ENCODE measurements at regions not wholly inside any gene's neighbourhood (a gene's known extent, or its start where the extent isn't known, plus 50 kb on each side); places are given as distances from the start of the nearest gene placed in this dataset.
"Not testable (repeated sequence)": the region's sequence is repeated elsewhere in the genome, so short reads cannot be mapped to it uniquely, and the experiment has no call there.

DNA sequence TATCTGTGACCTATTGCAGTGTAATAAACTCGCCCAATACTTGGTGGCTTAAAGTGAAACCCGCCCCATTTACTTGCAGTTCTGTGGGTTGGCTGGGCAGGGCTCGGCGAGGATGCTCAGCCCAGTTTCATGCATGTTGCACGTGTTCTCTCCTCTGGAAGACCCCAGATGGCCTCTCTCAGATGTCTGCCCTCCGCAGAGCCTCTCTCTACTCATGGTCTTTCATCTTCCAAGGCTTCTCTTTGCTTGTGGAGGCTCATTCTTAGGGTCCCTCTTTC, 251.4 kb downstream of the SOD2 start:
- no peak for DNase-seq (ENCODE audit: low read depth in 2 of 2)

GRCh38 chr6:159440911-159441703, 251.9 kb downstream of the SOD2 start:
- no peak for DNase-seq (ENCODE audit: low read depth in 2 of 2)

- no peak for DNase-seq (ENCODE audit: low read depth in 2 of 2)
Observed at GRCh38 chr6:159440349-159440748, 252.7 kb downstream of the SOD2 start.

DNA sequence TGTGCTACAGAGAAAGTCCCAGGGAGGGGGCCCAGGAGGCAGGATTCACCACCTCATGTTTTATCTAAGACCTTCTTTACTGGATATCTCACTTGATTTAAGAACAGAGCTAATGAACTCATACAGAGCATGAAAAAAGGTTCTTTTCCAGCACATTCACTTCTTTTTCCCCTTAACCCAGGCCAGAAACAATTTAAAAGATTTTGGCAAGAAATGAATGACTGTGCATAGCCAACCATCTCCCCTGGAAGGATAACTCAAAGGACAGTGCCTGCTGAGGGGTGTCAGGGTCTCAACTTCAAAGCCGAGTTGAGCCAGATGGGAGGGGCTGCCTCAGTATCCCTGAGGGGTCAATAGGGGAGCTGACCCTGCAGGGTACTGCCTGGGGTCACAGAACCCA, 253.4 kb downstream of the SOD2 start:
- no peak for DNase-seq (ENCODE audit: low read depth in 2 of 2)

DNA sequence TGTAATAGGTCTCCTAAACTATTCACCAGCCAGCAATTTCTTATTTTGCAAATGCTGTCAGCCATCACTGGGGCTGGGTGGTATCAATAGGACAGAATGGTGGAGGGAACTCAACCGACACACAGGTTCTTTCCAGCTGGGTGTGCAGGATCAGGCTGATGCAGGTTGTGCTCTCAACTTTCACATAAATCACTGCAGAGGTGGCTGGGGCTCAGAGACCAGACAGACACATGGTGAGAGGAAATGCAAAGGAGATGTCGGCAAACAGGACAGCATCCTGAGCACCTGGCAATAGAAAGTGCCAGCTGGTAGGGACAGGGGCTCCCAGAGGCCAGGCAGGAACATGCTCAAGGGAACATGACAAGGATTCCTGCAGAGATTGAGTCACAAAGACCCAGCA, 254.9 kb downstream of the SOD2 start:
- no peak for DNase-seq (ENCODE audit: low read depth in 2 of 2)

- DNase-seq (ENCODE audit: low read depth in 2 of 2) = no peak
Observed at GRCh38 chr6:159436581-159436980, 256.5 kb downstream of the SOD2 start.

- DNase-seq (ENCODE audit: low read depth in 2 of 2) = no peak
Observed at GRCh38 chr6:159435701-159436100, 257.3 kb downstream of the SOD2 start.

GRCh38 chr6:159434410-159434809, 258.6 kb downstream of the SOD2 start:
- no peak for DNase-seq (ENCODE audit: low read depth in 2 of 2)

DNA sequence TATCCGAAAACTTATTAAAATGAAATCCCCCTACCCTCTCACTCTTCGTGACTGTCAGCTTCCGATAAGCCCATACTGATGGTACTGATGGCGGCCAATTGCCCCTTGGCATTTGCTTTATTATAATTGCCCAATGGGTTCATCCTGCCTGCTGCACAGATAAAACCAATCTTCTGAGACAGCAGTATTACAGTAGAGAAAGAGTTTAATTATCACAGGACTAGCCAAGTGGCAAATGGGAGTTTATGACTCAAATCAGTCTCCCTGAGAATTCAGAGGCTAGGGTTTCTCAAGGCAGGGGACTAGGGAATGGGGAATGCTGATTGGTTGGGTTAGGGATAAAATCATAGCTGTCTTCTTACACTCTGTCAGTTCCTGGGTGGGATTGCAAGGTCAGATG, 259.5 kb downstream of the SOD2 start:
- no peak for DNase-seq (ENCODE audit: low read depth in 2 of 2)

- DNase-seq (ENCODE audit: low read depth in 2 of 2) = no peak
Observed at GRCh38 chr6:159431750-159432149, 261.3 kb downstream of the SOD2 start.

DNA sequence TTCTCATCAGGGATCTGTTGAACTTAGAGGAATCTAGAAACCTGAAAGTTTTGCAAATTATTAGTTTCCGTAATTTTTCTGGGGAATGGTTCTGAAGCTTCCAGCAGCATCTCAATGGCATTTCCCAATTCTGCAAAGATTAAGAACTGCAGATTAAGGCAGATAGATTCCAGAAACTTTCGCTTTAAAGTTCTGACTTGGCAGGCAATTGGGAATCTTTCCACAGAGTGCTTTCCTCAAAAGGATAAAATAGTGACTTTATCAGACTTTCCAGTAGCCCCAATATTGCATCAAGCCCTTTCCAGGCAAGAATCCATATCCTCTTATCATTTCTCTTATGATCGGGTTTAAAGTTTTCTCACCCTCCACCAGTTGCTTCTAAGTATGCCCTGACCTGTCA, 261.1 kb downstream of the FNDC1 start:
- DNase-seq (ENCODE audit: low read depth in 2 of 2) = no peak

- DNase-seq (ENCODE audit: low read depth in 2 of 2) = no peak
Observed at GRCh38 chr6:159429433-159429832, 260.2 kb downstream of the FNDC1 start.

DNA sequence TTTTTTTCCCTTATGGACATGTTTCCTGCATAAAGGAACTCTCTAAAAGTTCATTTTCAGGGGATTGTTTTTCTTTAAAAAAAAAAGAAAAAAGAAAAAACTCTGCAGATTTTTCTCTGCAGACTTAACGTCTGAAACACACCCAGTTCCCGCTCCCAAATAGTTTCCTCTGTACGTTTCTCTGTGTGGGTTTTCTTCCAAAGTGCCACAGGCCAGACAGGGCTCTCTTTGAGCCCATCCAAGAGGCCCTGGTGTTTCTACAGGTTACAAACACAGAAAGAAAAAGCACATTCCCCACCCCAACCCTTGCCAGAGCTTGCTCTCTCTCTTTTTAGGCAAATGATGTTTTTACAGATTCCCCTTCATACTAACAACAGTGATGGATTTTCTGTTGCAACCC, 258.6 kb downstream of the FNDC1 start:
- DNase-seq (ENCODE audit: low read depth in 2 of 2) = no peak

- DNase-seq (ENCODE audit: low read depth in 2 of 2) = no peak
Observed at GRCh38 chr6:159427335-159427734, 258.1 kb downstream of the FNDC1 start.

- DNase-seq (ENCODE audit: low read depth in 2 of 2) = no peak
Observed at GRCh38 chr6:159425421-159425820, 256.2 kb downstream of the FNDC1 start.

DNA sequence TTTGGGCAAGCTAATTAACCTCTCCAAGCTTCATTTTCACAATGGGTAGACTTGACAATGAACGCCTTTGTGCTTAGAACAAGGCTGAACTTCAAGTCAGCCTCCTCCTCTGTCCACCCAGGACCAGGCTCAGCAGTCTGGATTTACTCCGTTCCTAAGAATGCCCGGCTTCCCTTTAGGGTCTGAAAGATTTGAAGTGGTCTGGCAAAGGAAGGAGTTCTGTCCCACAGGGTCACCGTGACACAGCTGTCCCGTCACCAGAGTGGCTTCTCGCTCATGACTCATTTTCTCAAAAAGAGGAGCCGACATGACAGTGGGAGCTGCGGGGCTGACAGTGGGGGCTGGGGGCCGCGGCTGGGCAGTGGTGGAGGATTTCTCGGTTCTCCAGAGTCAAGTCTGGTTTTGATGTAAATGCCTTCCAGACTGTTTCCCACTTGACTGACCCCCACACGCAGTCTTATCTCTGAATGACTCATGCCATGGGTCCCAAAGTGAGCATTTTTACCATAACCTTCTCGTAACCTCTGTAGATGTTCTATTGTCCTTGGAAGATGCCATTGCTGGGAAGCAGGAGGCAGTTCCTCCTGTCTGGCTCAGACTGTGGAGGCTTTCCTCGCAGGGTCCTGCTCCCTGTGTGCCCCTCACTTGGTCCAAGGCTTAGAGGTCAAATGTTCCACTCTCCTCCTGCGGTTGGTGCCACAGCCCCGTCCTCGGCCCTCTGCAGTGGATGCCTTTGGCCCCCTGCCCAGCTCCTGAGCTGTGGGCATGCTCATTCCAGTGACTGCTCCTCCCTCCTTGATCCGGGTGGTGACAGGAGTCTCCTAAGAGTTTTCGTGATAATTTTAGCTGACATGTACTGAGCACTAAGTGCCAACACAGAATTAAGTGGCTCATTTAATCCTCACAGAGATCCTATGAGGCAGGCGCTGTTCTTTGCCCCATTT, 253.1 kb downstream of the FNDC1 start:
- DNase-seq (ENCODE audit: low read depth in 2 of 2) = no peak

GRCh38 chr6:159421586-159421985, 252.4 kb downstream of the FNDC1 start:
- no peak for DNase-seq (ENCODE audit: low read depth in 2 of 2)

DNA sequence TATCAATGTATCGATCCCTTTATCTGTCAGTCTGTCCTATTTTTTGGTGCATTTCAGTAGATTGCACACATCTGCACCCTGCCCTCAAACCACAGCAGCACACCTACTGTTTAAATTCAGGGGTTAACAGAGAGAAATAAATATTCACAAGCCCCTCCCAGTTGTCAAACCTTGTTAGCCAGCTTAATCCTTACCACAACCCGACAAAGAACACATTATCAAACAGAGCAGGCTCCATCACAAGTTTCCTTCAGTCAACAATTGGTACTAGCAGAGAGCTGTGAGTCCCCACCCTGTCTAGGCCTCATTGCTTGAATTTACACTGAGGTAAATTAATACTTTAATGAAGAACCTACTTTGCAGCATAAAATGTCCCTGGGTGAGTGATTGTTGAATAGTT, 249.8 kb downstream of the FNDC1 start:
- DNase-seq (ENCODE audit: low read depth in 2 of 2) = no peak

DNA sequence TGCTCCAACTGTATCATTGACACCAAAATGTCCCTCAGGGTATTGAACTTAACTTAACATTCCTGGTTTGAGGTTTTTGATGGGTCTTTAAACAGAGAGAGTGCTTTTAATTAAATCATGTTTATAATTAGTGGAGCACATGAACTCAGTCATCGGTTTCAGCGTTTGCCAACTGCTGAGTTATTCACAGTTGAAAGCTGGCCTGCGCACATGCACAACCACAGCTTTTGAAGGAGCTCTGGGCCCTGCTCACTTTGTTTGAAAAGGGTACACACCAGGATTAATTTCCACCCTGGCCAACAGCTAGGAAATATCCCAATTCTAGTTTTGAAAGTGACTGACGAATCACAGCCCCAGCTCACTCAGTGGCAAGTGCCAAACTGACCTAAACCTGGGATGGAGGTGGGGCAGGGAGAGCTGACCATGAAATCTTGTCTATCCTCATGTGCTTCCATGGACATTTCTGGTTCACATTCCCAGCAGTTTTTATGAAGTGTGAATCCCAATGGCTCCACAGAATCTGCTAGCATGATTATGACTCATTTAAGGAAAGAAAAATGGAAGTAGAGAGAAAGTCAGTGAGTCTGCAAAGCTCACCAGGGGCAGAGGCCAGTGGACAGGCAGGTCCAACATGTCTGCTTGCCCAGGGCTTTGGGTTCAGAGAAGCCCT, 247.8 kb downstream of the FNDC1 start:
- DNase-seq (ENCODE audit: low read depth in 2 of 2) = no peak

DNA sequence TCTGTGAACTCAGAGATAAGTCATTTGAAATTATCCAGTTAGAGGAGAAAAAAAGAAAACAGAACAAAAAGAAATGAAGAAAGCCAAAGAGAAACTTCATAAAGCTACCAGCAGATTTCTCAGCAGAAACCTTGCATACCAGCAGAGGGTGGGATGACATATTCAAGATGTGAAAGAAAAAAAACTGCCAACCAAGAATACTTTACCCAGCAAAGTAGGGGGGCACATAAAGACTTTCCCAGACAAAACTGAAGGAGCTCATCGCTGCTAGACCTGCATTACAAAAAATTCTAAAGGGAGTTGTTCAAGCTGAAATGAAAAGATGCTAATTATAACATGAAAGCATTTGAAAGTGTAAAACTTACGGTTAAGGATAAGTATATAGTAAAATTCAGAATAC, 246.3 kb downstream of the FNDC1 start:
- no peak for DNase-seq (ENCODE audit: low read depth in 2 of 2)

- no peak for DNase-seq (ENCODE audit: low read depth in 2 of 2)
Observed at GRCh38 chr6:159414711-159415110, 245.5 kb downstream of the FNDC1 start.

DNA sequence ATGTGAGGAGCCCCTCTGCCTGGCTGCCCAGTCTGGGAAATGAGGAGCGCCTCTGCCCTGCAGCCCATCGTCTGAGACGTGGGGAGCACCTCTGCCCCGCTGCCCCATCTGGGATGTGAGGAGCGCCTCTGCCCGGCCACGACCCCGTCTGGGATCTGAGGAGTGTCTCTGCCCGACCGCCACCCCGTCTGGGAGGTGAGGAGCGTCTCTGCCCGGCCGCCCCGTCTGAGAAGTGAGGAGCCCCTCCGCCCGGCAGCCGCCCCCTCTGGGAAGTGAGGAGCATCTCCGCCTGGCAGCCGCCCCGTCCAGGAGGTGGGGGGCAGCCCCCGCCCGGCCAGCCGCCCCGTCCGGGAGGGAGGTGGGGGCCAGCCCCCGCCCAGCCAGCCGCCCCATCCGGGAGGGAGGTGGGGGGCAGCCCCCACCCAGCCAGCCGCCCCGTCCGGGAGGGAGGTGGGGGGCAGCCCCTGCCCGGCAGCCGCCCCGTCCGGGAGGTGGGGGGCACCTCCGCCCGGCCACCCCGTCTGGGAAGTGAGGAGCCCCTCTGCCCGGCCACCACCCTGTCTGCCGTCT, 238.1 kb downstream of the FNDC1 start:
- not testable (repeated sequence) for DNase-seq (ENCODE audit: low read depth in 2 of 2)
